Stimulated activated naive CD8-positive, alpha-beta T cell treated with anti-CD3 and anti-CD28 coated beads, Interleukin-15, amount 100 ng/mL, for 72 hours (primary cell): ENCODE measurements at regions not wholly inside any gene's neighbourhood (a gene's known extent, or its start where the extent isn't known, plus 50 kb on each side); places are given as distances from the start of the nearest gene placed in this dataset.

Experiments
- ATAC-seq: fragments of 150-1000 bp; cut with Tn5 transposase; 2 replicates; pipeline ENCODE4 v1.10.0; 2021; ENCODE audit warnings: mild to moderate bottlenecking, moderate library complexity
- DNase-seq, 2 donors: peaks; one replicate each; pipeline ENCODE4 v3.0.0; 2021 to 2022
- H3K27ac Mint-ChIP-seq, 2 donors: one replicate each; pipeline ENCODE4 v1.8.0; 2022; ENCODE audit warnings: mild to moderate bottlenecking in 2 of 2, mixed read lengths in 2 of 2, moderate library complexity in 2 of 2
- H3K27me3 Mint-ChIP-seq: one replicate; pipeline ENCODE4 v1.8.0; 2022; ENCODE audit warnings: mixed read lengths
- H3K4me1 Mint-ChIP-seq: one replicate; pipeline ENCODE4 v1.8.0; 2022; ENCODE audit warnings: mild to moderate bottlenecking, mixed read lengths
- H3K4me3 Mint-ChIP-seq, 2 donors: one replicate each; pipeline ENCODE4 v1.8.0; 2022; ENCODE audit warnings: mild to moderate bottlenecking in 2 of 2, mixed read lengths in 2 of 2, moderate library complexity in 1 of 2
- H3K9me3 Mint-ChIP-seq, 2 donors: one replicate each; pipeline ENCODE4 v1.8.0; 2022; ENCODE audit warnings: mixed read lengths in 2 of 2

DNA sequence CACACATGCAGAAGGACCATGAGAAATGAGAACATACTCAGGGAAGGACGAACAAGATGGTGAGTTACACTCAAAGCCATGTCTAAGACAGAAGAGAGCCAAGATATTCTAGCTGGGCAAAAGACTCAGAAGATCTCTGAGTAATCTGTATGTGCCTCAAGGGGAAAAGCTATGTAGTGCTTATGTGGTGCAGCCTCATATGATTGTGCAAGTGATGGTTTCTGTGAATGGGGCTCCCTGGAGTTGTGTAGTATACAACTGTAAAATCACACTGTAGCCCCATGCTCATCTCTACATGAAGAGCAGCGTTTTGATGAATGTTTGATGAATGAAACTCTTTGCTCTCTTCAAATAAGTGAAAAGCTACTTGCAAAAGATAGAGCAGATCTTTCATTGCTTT is 57.5 kb downstream of the OSR1 start:
- no peaks in the 10 kb centered on the region for H3K27me3 Mint-ChIP-seq
- peaks cover 0 to 5% of the 10 kb centered on the region in 2 donors for H3K9me3 Mint-ChIP-seq
- H3K4me3 Mint-ChIP-seq, result no peak overlapping the region
- ATAC-seq (no peak), DNase-seq (no peak)
- H3K4me1 Mint-ChIP-seq, result no peaks in the 10 kb centered on the region
- no peak overlapping the region for H3K27ac Mint-ChIP-seq

DNA sequence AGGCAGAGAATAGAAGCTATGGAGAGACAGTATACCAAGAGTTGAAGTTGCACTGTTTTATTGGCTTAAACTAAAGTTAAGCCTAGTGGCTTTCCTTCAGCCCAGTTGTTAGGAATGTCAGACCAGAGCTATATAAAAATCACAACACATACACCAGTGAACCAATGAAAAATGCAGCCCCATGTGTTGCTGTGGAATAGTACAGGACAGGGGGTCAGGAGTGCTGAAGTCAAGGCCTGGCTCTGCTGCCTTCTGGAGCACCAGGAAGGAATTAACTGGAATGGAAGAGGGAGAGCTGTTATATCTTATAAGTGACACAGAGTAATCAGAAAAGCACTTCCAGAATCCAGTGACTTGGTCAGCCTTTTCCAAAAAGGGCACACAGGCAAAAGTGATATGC is 58.9 kb downstream of the OSR1 start:
- no peaks in the 10 kb centered on the region for H3K9me3 Mint-ChIP-seq
- no peak overlapping the region for H3K27ac Mint-ChIP-seq
- ATAC-seq (no peak), DNase-seq (no peak)
- no peaks in the 10 kb centered on the region for H3K4me1 Mint-ChIP-seq
- no peak overlapping the region for H3K4me3 Mint-ChIP-seq
- no peaks in the 10 kb centered on the region for H3K27me3 Mint-ChIP-seq

DNA sequence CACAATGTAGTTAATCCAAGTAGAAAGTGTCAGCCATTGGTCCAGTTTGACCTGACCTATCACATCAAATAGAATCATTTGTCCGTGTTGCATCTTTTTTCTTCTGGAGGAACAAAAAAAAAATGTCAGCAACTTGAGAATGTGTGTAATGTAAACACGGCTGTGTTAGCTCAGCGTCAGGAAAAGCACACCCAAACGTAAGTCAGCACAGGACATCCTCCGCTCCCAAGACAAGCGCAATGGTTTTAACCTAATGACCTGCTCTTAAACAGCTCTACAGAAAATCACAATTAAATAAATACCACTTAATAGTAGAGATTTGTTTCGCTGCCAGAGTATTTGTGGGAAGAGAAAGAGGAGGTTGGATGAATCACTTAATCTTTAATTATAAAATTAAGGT is 59.4 kb downstream of the OSR1 start:
- H3K9me3 Mint-ChIP-seq, result no peaks in the 10 kb centered on the region
- no peak overlapping the region for H3K4me3 Mint-ChIP-seq
- DNase-seq, result no peak
- no peaks in the 10 kb centered on the region for H3K4me1 Mint-ChIP-seq
- ATAC-seq, result no peak
- H3K27me3 Mint-ChIP-seq, result no peaks in the 10 kb centered on the region
- H3K27ac Mint-ChIP-seq, result no peak overlapping the region

DNA sequence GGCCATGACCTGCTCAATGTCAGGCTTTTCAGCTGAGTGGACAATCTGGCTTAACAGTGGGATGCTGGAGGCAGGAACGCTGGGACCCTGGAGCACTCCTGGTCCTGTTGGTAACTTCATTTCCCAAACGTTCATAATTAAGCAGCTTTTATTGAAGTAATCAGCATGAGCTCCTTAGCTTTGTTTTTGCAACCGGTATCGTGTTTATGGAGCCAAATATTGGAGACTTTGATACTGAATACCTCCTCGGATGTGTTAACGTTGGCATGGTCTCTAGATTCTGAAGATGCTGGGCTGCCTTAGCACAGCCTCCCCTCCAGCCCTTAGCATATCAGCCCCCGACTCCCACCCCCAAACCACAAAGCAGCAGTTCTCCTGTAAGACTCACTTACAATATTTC is 60.7 kb downstream of the OSR1 start:
- ATAC-seq, result no peak
- no peak overlapping the region for H3K4me3 Mint-ChIP-seq
- H3K27me3 Mint-ChIP-seq, result no peaks in the 10 kb centered on the region
- peaks cover under 1% of the 10 kb centered on the region for H3K4me1 Mint-ChIP-seq
- no peaks in the 10 kb centered on the region for H3K9me3 Mint-ChIP-seq
- no peak for DNase-seq
- H3K27ac Mint-ChIP-seq, result peak overlapping the region in 1 of 2 donors; percentile 69

DNA sequence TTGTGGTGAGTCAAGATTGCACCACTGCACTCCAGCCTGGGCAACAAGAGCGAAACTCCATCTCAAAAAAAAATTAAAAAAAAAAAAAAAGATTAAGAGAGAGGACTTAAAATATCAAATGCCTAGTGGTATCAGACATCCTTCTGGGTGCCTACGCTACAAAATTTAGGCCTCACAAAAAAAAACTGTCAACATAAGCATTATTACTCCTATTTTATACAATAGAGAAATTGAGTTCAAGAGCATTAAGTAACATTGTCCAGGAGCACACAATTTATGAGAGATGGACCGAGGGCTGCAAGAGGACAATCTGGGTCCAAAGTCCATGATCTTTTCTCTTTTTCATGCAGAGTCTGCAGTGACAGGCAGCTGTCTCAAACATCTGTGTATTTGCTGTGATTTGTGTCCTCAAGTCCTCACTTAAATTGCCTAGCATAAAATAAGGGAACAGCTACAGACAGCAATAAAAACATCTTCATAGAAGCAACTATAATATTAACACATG is 62.4 kb downstream of the OSR1 start:
- peaks cover 6% of the 10 kb centered on the region for H3K4me1 Mint-ChIP-seq
- DNase-seq, result no peak
- no peak overlapping the region for H3K4me3 Mint-ChIP-seq
- H3K27ac Mint-ChIP-seq, result no peak overlapping the region
- no peaks in the 10 kb centered on the region for H3K9me3 Mint-ChIP-seq
- no peak for ATAC-seq
- H3K27me3 Mint-ChIP-seq, result no peaks in the 10 kb centered on the region

DNA sequence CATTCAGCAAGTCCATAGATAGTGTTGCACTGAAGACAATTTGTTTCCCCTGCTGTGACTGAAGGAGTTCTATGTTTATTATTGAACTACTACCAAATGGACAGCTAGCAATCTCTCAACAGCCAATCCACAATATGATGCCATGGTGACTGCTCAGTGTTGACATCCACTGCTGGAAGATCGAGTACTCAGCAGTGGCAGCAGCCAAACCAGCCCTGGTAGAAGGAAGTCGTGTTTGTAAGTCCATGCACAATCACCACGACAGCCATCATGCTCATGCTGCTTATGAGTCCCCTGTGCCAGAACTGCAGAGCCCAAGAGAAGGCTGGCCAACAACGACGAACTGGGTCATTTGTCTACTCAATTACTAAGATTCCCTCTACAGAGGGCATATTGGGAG is 66.4 kb downstream of the OSR1 start:
- ATAC-seq (no peak), DNase-seq (no peak)
- no peaks in the 10 kb centered on the region for H3K27me3 Mint-ChIP-seq
- H3K4me3 Mint-ChIP-seq, result no peak overlapping the region
- H3K27ac Mint-ChIP-seq, result no peak overlapping the region
- peaks cover 6% of the 10 kb centered on the region for H3K4me1 Mint-ChIP-seq
- no peaks in the 10 kb centered on the region for H3K9me3 Mint-ChIP-seq

DNA sequence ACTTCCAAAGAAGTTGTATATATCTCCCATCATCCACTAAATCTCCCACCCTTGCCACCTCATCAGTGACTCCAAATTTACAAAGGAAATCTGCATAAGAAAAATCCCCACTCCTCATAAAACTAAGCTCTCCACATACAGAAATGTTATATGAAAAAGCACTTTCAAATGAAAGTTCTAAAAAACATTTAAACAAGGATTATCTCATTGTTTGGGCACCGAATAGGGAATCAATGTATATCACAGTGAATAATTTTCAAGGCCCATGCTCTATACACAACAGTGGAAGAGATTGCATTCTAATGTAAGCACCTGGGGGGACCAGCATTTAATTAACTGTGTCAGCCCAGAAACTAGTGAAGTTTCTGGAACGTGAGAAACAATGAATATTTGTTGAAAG is 70.1 kb downstream of the OSR1 start:
- H3K4me1 Mint-ChIP-seq, result peaks cover 6% of the 10 kb centered on the region
- DNase-seq, result no peak
- no peak for ATAC-seq
- H3K9me3 Mint-ChIP-seq, result peaks cover 0 to under 1% of the 10 kb centered on the region in 2 donors
- H3K4me3 Mint-ChIP-seq, result no peak overlapping the region
- no peaks in the 10 kb centered on the region for H3K27me3 Mint-ChIP-seq
- no peak overlapping the region for H3K27ac Mint-ChIP-seq

DNA sequence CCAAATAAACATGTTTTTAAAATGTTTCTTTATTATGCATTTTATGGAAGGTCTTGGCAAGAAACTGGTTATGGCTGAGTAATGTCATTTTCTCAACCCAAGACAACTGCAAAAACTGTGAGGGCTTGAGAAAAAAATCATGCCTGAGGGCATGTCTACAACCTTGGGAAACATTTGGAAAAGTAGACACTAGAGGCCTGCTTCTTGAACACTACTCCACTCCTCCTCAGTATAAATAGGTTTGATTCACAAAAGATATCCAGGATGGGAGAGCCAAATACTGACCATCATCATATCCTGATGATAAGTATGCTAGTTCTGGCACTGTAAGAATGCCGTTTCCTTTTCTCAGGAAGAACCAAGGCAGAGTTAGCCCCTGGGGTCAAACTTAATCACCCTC is 71.1 kb downstream of the OSR1 start:
- Mint-ChIP-seq H3K27ac (no peak overlapping the region), H3K4me3 (no peak overlapping the region), H3K9me3 (peaks cover 3 to 6% of the 10 kb centered on the region in 2 donors), H3K27me3 (no peaks in the 10 kb centered on the region), H3K4me1 (peaks cover 2% of the 10 kb centered on the region)
- no peak for DNase-seq
- ATAC-seq, result no peak

DNA sequence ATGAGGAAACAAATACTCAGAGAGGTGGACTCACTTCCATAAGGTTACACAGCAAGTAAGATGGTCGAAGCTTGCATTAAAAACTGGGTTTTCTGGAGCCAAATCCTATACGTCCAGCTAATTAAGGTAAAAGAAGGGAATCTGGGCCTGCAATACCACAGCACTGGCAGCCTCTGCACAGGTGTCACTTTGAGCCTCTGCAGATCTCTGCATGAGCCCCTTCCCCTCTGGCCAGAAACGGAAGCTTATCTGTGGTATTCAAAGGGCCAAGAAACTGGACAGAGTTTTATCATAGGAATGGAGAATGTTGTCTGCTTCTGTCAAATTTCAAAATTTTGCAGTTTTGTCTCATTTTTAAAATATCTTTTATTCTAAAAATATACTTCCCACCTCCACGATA is 76.1 kb downstream of the OSR1 start:
- no peak overlapping the region for H3K4me3 Mint-ChIP-seq
- H3K9me3 Mint-ChIP-seq, result peaks cover 17 to 20% of the 10 kb centered on the region in 2 donors

DNA sequence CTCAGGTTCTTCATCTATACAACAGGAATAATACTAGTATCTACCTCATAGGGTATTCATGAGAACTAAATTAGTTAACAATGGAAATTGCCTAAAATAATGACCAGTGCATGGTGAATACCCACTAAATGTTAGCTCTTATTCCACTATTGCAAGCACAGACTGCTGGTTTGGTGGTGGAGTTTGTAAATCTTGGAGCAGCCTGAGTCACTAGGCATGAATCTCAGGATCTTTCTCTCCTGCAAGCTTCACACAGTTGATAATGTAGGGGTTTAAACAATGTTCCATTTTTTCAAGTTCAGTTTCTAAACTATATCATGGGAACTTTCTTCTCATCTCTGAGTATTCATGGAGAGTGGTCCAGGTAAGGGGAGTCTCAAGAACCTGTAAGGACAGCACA is 84.0 kb downstream of the OSR1 start:
- Mint-ChIP-seq H3K27ac (no peak overlapping the region), H3K4me1 (no peaks in the 10 kb centered on the region), H3K4me3 (no peak overlapping the region), H3K9me3 (peaks cover 5 to 6% of the 10 kb centered on the region in 2 donors), H3K27me3 (no peaks in the 10 kb centered on the region)
- ATAC-seq (no peak), DNase-seq (no peak)

More for the DNA sequence above, 76.1 kb downstream of the OSR1 start:
- no peaks in the 10 kb centered on the region for H3K27me3 Mint-ChIP-seq
- ATAC-seq, result no peak
- H3K27ac Mint-ChIP-seq, result no peak overlapping the region
- DNase-seq, result no peak
- H3K4me1 Mint-ChIP-seq, result no peaks in the 10 kb centered on the region

DNA sequence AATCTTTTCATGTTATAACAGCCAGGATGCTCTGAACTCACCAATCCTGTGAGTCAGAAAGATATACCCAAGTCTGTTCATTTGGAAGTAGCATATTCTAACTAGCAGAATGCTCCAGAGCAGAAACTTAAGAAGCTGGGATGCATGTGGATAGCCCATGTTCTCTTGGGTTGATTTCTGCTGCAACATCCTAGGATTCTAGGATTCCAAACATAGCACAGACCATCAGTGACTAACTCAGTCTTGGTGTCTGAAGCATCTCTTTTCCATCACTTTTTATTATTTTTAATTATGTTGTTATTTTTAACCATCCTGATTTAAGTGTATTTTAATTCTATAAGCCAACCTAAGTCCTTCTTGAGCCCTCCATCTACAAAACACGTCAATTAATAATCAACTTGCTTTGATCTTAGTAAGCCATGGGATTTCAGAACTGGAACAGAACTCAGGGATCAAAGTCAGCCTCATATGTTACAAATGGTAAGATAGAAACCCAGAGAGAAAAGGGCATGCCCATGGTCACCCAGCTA is 85.4 kb downstream of the OSR1 start:
- Mint-ChIP-seq H3K9me3 (peaks cover 0 to 6% of the 10 kb centered on the region in 2 donors), H3K27ac (no peak overlapping the region), H3K4me1 (no peaks in the 10 kb centered on the region), H3K4me3 (no peak overlapping the region), H3K27me3 (no peaks in the 10 kb centered on the region)
- DNase-seq, result no peak
- ATAC-seq, result no peak

DNA sequence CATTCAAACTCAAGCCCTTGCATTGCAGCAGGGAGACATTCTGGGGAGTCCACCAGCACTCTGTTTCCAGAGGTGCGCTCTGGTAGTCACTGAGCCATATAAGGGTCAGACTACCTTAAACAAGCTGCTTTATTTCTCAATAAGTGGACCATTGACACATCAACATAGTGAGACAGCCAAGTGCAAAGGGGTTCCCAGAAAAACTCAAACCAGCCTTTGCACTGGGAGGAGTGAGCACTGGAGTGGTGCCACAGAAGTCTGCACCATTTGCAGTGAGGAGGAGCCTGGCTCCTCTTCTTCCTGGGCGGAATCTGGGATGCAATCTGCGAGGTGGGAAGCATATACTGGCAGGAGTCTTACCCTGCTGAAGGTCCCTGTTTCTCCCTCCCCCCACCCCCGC is 86.4 kb downstream of the OSR1 start:
- Mint-ChIP-seq H3K9me3 (peaks cover 0 to 6% of the 10 kb centered on the region in 2 donors), H3K4me1 (no peaks in the 10 kb centered on the region), H3K27me3 (no peaks in the 10 kb centered on the region), H3K4me3 (no peak overlapping the region), H3K27ac (no peak overlapping the region)
- ATAC-seq (no peak), DNase-seq (no peak)

DNA sequence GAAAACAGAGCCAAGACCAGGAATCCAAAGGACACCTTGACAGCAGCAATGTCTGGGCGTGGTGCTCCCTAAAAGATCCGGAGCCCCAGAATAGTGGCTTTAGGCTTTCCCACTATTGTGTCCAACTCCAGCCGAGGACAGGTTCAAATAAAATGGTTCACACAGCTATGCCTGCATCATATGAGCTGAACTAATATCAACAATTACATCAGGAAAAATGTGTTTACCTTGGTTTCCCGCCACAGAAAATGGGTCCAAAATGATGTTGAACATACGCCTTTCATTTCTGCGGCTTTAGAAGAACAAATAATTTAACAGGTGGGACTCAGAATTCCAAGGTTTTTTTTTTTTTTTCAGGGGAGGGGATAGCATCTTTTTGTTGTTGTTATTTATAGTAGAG is 93.6 kb downstream of the OSR1 start:
- no peak overlapping the region for H3K27ac Mint-ChIP-seq
- H3K4me1 Mint-ChIP-seq, result no peaks in the 10 kb centered on the region
- H3K4me3 Mint-ChIP-seq, result no peak overlapping the region
- ATAC-seq, result no peak
- no peaks in the 10 kb centered on the region for H3K9me3 Mint-ChIP-seq
- no peaks in the 10 kb centered on the region for H3K27me3 Mint-ChIP-seq
- DNase-seq, result no peak

DNA sequence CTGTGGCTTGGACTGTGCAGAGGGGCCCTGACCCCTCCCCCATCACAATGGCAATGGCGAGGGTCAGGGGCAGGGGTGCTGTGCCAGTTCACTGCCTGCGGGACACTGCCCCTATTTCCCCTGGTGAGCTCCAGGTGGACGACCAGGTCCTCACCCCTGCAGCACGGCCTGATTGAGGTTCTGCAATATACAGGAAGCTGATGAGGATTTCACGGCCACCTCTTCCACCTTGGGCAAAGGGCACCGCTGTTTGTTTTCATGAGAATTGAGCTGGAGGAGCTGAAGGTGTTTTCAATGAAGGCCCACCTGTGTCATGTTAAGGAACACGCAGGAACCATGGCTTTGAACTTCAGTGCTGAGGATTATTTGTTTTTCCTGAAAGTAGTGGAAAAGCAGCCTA is 96.3 kb downstream of the OSR1 start:
- ATAC-seq, result no peak
- Mint-ChIP-seq H3K4me1 (no peaks in the 10 kb centered on the region), H3K4me3 (no peak overlapping the region), H3K9me3 (no peaks in the 10 kb centered on the region), H3K27ac (no peak overlapping the region), H3K27me3 (no peaks in the 10 kb centered on the region)
- no peak for DNase-seq

DNA sequence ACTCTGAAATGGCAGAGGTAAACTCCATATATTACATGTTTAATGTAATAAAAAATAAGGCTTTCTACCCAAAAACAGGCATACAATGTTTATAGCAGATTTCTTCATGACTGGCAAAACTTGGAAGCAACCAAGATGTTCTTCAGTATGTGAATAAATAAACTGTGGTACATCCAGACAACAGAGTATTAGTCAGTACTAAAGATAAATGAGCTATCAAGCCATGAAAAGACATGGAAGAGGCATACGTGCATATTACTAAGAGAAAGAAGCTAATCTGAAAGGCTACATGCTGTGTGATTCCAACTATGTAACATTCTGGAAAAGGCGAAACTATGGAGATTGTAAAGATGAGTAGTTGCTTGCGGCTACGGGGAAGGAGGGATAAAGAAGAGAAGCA is 97.4 kb downstream of the OSR1 start:
- Mint-ChIP-seq H3K4me3 (no peak overlapping the region), H3K27ac (no peak overlapping the region), H3K9me3 (no peaks in the 10 kb centered on the region), H3K4me1 (no peaks in the 10 kb centered on the region), H3K27me3 (no peaks in the 10 kb centered on the region)
- ATAC-seq (no peak), DNase-seq (no peak)

DNA sequence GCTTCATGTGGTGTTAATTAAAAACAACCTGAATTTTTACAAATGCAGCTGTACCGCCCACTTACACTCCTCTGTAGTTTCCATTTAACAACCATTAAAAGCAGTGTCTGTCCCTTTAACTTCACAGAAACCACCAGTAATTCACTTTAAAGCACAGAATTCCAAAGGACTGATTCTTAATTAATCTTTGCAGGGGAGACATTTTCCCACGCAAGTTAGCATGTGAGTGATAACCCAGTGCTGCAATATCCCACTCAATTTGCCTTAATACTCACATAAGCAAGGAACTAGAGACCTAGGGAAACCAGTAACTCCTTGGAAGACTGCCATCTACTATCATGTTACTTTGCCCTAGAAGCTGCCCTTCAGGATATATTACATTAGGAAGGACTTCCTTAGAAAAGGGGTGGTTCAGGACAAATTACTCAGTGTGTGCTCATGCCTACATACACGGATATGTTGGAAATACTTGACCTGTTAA is 102.3 kb downstream of the OSR1 start:
- no peaks in the 10 kb centered on the region for H3K4me1 Mint-ChIP-seq
- no peak overlapping the region for H3K27ac Mint-ChIP-seq
- no peaks in the 10 kb centered on the region for H3K27me3 Mint-ChIP-seq
- no peak for ATAC-seq
- DNase-seq, result no peak
- no peaks in the 10 kb centered on the region for H3K9me3 Mint-ChIP-seq
- no peak overlapping the region for H3K4me3 Mint-ChIP-seq

DNA sequence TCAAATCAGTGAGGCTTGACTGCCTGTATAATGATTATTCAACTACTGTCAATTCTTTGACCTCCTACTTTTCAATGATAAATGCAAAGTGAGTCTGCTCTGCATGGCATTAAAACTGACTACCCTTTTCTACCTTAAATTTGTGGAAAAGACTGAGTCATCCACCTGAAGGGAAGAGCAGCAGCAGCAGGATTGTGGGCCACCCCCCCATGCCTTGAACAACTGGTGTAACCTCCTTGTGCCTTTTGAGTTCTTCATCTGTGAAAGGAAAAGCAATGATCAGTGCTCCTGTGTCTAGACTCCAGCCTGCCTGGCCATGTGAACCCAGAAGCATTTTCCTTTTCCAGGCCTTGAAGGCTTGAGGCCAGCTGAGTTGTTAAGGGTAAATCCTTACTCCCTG is 102.9 kb downstream of the OSR1 start:
- DNase-seq, result no peak
- Mint-ChIP-seq H3K4me3 (no peak overlapping the region), H3K27ac (no peak overlapping the region), H3K27me3 (no peaks in the 10 kb centered on the region), H3K4me1 (no peaks in the 10 kb centered on the region), H3K9me3 (no peaks in the 10 kb centered on the region)
- no peak for ATAC-seq
